ENCODE measurements at regions not wholly inside any gene's neighbourhood (a gene's known extent, or its start where the extent isn't known, plus 50 kb on each side); places are given as distances from the start of the nearest gene placed in this dataset.
"Not testable (repeated sequence)": the region's sequence is repeated elsewhere in the genome, so short reads cannot be mapped to it uniquely, and the experiment has no call there.

- no peak overlapping the region for H3K4me3 ChIP-seq (replicated peaks; ENCODE audit: insufficient read depth, low read length)
- H3K27ac ChIP-seq (replicated peaks) = no peak overlapping the region
- no peak for TF ChIP-seq GABPA (IDR thresholded peaks at IDR 0.05; ENCODE audit: low read depth)
- TF ChIP-seq REST (IDR thresholded peaks at IDR 0.05; ENCODE audit: insufficient replicate concordance, low read depth) = no peak
- no peak for TF ChIP-seq SPI1 (IDR thresholded peaks at IDR 0.05; ENCODE audit: borderline replicate concordance, low read depth)
- no peak for TF ChIP-seq CTCF (IDR thresholded peaks at IDR 0.05; ENCODE audit: insufficient read depth, low read length)
- no peak for TF ChIP-seq POLR2AphosphoS5 (IDR thresholded peaks at IDR 0.05; ENCODE audit: low read depth)
- no peak for DNase-seq (ENCODE audit: low read depth in 1 of 2, low spot score in 1 of 2)
- H3K27me3 ChIP-seq (ENCODE audit: insufficient read depth, poor library complexity, severe bottlenecking) = no peaks in the 10 kb centered on the region
Observed at GRCh38 chr6:160882791-160883279, 108.7 kb upstream of the MAP3K4 start.

- no peak overlapping the region for H3K4me3 ChIP-seq (replicated peaks; ENCODE audit: insufficient read depth, low read length)
- DNase-seq (ENCODE audit: low read depth in 1 of 2, low spot score in 1 of 2) = no peak
- H3K27me3 ChIP-seq (ENCODE audit: insufficient read depth, poor library complexity, severe bottlenecking) = no peaks in the 10 kb centered on the region
- H3K27ac ChIP-seq (replicated peaks) = no peak overlapping the region
- TF ChIP-seq CTCF (IDR thresholded peaks at IDR 0.05; ENCODE audit: insufficient read depth, low read length) (no peak), GABPA (IDR thresholded peaks at IDR 0.05; ENCODE audit: low read depth) (no peak), REST (IDR thresholded peaks at IDR 0.05; ENCODE audit: insufficient replicate concordance, low read depth) (no peak), SPI1 (IDR thresholded peaks at IDR 0.05; ENCODE audit: borderline replicate concordance, low read depth) (no peak), POLR2AphosphoS5 (IDR thresholded peaks at IDR 0.05; ENCODE audit: low read depth) (no peak)
Observed at GRCh38 chr6:160883560-160883959, 108.0 kb upstream of the MAP3K4 start.

- Histone ChIP-seq H3K4me3 (replicated peaks; ENCODE audit: insufficient read depth, low read length) (no peak overlapping the region), H3K27ac (replicated peaks) (no peak overlapping the region), H3K27me3 (ENCODE audit: insufficient read depth, poor library complexity, severe bottlenecking) (no peaks in the 10 kb centered on the region)
- TF ChIP-seq SPI1 (IDR thresholded peaks at IDR 0.05; ENCODE audit: borderline replicate concordance, low read depth) = no peak
- TF ChIP-seq POLR2AphosphoS5 (IDR thresholded peaks at IDR 0.05; ENCODE audit: low read depth) = no peak
- TF ChIP-seq CTCF (IDR thresholded peaks at IDR 0.05; ENCODE audit: insufficient read depth, low read length) = no peak
- no peak for TF ChIP-seq REST (IDR thresholded peaks at IDR 0.05; ENCODE audit: insufficient replicate concordance, low read depth)
- TF ChIP-seq GABPA (IDR thresholded peaks at IDR 0.05; ENCODE audit: low read depth) = no peak
- DNase-seq (ENCODE audit: low read depth in 1 of 2, low spot score in 1 of 2) = no peak
Observed at GRCh38 chr6:160883999-160884398, 107.6 kb upstream of the MAP3K4 start.

GRCh38 chr6:160889148-160889547 is 102.4 kb upstream of the MAP3K4 start:
- DNase-seq (ENCODE audit: low read depth in 1 of 2, low spot score in 1 of 2); H3K4me3 ChIP-seq (replicated peaks; ENCODE audit: insufficient read depth, low read length); H3K27me3 ChIP-seq (ENCODE audit: insufficient read depth, poor library complexity, severe bottlenecking); H3K27ac ChIP-seq (replicated peaks): not testable (repeated sequence)

Data from HL-60 (cell line).